ENCODE measurements at regions not wholly inside any gene's neighbourhood (a gene's known extent, or its start where the extent isn't known, plus 50 kb on each side); places are given as distances from the start of the nearest gene placed in this dataset.

DNA sequence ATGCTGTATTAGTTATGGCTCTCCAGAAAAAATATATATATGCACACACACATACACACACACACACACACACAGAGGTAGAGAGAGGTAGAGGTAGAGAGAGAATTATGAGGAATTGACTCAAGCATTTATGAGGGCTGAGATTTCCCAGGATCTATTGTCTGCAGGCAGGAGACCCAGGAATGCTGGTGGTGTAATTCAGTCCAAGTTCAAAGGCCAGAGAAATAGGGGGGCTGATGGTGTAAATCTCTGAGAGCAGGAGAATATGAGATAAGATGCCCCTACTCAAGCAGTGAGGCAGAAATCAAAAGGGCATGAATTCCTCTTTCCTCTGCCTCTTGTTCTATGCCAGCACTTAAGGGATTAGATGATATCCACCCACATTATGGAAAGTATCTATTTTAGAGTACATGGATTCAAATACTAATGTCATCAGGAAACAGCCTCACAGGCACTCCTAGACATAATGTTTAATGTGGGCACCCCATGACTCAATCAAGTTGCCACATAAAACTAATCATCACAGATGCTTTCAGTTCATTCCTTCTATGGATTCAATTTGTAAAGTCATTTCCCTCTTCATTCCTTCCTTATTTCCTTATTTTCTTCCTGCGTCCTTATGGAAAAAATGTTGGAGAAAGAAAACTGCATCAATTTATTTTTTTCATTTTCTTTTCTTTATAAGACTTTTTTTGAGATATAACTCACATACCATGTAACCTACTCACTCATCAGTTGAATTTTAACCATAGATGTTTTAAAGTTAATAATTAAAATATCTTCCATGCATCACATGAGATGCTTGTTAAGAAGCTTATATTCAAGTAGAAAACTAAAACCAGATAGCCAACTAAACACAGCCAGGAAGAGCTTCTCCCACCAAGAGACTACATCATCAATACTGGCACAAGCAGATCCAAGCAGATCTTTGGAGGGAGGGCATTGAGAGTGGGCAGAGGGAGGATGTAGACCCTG lies 406.2 kb downstream of the MBD2 start:
- no peak for DNase-seq (ENCODE audit: low read depth in 3 of 3)

DNA sequence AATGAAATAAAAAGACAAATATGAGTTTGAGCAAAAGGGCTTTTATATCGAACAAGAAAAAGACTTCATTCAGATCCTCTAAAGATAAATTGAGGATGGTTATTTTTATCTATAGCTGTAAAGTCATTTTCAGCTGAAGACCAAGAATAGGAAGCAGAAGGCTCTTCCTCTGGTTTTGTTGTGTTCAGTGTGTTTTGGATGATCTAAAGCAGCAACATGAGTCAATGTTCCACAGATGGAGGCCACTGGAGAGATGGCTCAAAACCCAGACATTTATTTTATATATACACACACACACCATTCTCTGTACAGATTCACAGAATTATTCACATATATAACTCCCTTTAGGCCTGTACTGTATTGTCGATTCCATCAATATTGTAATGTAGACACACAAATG lies 424.3 kb downstream of the MBD2 start:
- DNase-seq (ENCODE audit: low read depth in 3 of 3) = no peak

DNA sequence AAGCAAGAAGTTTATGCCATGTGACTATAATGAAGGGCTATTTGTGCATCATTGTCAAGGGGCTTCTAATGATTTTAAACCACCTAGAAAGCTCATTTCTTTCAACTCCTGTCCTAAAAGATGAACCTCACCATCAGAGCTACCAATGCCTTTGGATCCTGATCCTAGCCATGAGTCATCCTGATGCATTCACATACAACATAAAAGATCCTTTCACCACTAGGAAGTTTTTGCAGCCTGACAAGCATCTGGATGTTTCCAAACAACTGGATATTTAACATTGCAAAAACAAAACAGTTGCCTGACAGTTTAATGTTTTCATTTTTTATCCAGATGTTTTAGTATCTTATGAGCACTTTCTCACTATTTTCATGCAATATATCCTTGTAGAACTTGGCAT lies 425.3 kb downstream of the MBD2 start:
- no peak for DNase-seq (ENCODE audit: low read depth in 3 of 3)

DNA sequence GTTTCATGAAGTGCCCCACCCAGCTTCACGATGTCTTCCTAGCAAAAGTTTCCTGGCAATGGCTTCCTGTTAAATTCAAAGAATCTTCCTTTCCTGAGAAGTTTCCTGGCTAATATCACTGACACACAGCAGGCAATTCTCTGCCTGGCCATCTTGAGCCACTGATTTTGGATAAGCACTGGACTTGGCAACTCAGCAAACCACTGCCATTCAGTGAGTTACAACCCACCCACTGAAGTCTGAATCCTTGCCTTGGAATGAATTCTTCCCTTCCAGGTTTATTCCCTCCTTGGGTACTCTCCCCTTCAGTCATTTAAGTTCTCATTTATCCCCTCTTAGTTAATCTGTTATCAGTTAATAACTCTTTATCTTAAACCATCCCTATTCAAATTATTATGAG lies 426.0 kb downstream of the MBD2 start:
- no peak for DNase-seq (ENCODE audit: low read depth in 3 of 3)

DNA sequence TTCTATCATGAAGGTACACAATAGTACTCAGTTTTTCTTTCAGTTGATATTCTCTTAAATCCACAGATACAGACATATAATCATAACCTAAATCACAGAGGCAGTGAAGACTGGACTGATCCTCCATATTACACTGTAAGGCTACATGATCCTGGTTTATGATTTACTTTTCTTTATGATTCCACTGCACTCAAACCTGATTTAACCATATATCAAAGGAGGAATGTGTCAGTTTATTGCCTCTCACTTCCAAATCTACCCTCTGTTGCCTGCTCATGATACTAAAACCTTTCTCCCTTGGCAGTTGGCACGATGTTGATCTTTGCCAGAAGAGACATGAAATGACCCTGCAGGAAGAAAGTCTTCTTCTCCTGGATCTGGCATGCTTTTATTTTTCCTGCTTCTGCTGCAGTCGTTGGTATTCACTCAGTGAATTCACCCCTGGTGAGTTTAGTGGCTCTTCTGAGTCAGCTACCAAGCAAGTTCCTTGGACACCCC lies 426.4 kb downstream of the MBD2 start:
- no peak for DNase-seq (ENCODE audit: low read depth in 3 of 3)

DNA sequence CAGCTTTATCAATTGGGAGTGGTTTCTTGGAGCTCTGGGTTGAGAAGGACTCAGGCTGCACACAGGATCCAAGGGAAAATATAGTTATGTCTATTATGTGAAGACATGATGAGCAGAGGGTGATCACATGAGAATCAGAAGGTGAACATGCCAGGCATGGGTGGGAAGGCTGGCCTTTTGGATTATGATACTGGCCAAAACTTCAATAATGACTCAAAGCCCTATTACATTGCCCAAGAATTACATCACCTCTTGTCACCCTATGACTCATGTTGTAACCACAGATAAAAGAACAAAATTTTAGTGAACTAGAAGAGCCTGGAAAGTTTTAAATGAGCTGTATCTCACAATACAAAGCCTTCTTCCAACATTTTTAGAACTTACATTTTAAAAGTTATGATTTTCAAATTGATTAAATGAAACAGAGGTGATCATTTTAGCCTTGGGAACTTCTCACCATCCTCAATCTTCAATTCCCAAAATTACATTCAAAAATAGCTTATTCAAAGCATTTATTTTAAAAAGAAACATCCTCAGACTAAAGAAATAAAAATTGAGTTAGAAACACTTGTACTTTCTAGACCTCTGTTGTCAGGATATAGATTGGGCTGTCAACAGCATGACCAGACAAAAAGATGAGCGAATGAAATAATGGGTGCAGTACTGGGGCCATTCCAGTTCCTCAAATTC lies 428.3 kb downstream of the MBD2 start:
- no peak for DNase-seq (ENCODE audit: low read depth in 3 of 3)

DNA sequence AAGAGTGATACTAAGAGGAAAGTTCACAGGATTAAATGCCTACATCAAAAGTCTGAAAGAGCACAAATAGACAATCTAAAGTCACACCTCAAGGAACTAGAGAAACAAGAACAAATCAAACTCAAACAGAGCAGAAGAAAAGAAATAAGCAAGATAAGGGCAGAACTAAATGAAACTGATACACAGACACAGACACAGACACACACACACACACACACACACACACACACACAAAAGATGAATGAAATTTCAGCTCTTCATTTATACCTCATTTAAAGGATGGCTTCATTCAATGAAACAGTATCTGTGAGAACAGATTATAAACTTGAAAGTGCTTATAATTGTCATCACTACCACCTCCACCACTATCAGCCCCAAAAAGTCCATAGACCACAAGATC lies 428.9 kb downstream of the MBD2 start:
- DNase-seq (ENCODE audit: low read depth in 3 of 3) = no peak

DNA sequence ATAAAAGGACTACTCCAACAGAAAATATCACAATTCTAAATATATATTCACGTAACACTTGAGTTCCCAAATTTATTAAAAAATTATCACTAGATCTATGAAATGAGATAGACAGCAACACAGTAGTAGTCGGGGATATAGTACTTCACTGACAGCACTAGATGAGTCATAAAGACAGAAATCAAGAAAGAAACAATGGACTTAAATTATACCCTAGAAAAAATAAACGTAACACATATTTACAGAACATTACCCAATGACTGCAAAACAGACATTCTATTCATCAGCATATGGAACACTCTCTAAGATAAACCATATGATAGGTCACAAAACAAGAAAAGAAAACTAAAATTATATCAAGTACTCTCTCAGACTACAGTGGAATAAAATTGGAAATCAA lies 429.4 kb downstream of the MBD2 start:
- DNase-seq (ENCODE audit: low read depth in 3 of 3) = no peak

DNA sequence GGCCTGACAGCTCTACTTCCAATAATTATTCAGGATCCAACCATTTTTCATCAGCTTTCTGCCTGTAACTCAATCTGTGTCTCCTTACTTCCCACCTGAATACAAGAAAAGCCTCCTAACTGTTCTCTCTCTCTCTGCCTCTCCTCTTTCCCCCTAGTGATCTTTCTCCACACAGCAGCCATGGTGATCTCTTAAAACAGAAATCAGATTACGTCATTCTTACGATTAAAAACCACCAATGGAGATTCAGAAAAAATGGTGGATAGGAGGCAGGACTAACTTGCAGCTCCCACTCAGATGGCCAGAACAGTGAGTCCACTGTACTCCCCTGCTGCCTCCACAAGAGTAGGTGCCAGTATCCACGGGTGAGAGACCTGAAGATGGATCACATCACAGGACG lies 431.7 kb downstream of the MBD2 start:
- DNase-seq (ENCODE audit: low read depth in 3 of 3) = no peak

DNA sequence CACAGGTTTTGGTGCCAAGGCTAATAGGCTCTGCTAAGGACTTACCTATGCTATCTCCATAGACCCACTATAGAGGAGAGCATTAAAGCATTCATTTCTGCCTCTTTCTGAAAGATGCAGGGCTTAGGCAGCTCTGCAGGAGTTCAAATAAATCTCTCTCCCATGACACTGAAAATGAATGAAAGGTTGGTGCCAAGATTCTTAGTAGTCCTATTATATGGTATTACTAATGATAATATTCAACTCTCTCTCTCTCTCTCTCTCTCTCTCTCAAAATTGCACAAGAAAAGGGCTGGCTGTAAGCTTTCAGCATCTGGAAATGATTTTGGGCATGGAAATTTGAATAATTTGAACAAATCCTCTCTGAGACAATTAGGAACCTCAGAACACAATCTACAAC lies 433.7 kb downstream of the MBD2 start:
- DNase-seq (ENCODE audit: low read depth in 3 of 3) = no peak

DNA sequence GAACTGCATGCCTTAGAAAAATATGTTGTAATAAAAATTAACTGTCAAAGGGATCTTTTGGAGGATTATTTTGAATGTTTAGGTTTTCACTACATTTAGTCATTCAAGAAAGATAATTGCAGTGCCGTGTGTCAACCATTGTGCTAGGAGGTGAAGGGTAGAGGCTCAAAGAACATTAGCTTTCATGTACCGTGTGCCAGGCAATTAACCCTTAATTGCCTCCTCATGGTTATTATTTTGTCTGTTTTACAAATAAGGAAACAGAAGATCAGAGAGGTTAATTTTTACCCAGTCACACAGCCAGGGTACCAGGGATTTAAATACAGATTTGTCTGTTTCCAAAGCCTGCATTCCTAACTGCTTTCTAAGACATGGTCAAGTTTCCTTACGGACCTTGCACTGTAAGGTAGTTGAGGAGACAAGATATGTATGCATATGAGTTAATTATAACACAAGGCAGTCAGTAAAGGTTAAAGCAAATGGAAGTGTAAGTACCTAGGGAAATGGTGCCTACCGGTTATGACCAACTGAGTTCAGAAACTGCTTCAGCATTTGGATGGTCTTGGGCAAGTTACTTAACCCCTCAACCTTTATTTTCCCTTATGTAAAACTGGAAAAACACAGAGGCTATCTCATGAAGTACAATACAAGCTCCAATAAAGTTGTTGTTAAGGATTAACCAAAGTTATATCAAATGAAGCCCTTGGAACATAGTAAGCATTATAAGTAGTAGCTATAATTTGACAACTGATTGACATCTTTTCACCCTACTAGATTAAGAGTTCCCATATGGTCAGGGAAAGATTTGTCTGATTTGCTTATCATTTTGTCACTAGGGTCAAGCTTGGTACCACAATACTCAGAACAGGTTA lies 434.9 kb downstream of the MBD2 start:
- no peak for DNase-seq (ENCODE audit: low read depth in 3 of 3)

DNA sequence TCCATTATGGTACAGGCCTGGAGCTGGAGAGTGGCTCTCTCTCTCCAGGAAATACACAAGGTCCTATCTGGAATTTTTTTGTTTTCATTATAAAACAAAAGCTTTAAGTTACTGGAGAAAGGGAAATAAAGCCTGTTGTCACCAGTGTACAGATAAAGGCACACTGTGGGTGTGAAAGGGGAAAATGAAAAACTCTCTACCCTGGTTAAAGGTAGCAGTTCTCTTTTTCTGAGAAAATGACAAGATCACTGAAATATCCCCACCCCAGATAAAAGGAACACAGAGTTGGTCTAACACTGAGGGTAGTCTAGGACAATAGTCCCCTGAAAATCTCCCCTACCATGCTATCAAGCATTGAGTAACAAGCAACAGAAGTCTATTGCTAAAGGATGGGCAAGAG lies 438.7 kb downstream of the MBD2 start:
- no peak for DNase-seq (ENCODE audit: low read depth in 3 of 3)

DNA sequence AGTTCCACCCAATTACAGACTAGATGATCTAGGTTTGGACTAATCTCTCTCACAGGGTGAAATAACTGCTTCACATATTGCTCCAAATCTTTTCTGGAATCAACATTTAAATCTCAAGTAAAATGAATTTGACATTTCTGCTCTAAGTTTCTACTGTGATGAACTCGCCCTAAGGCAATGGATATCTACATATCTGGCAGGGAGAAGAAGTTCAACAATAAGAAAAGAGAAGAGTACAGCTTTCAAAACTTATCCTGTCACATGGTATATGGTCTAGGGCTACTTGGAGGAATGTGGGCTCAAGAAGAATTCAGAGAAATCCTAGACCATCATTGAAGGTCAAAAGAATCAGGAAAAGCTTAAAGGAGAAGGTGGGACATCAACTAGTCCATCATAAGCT lies 440.2 kb downstream of the MBD2 start:
- no peak for DNase-seq (ENCODE audit: low read depth in 3 of 3)

DNA sequence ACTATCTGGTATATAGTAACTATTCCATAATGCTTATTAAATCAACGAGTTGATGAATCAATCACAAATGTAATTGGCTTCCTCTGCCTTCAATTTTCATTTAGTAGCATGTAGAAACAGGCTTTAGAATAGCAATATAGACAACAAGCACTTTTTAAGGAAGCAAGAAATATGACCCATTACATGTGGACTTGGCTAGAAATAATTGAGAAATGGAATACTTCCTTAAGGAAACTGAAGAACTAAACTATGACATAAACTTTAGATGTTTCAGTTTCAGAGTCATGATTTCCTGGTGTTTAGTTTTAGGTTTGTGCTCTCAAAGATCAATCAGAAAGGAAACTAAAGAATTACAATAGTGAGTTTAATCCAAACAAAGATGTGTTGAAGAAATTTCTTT lies 443.8 kb downstream of the MBD2 start:
- no peak for DNase-seq (ENCODE audit: low read depth in 3 of 3)

DNA sequence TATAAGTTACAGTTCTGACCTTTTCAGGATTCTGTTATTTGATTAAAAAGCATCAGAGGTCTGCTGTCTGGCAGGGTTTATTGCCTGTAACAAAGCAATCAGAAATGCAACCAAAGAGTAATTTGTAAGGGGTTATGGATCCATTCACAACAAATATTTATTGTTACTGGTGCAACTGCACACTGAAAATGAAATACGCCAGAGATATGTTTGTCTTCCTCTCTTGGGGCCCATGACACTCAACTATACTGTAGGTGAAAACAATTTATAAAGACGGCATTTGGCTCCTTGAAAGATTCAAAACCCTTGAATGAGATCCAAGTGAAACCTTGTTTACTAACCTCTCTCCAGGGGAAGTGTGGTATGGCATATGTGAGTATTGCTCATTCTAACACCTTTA lies 452.2 kb downstream of the MBD2 start:
- DNase-seq (ENCODE audit: low read depth in 3 of 3) = no peak

DNA sequence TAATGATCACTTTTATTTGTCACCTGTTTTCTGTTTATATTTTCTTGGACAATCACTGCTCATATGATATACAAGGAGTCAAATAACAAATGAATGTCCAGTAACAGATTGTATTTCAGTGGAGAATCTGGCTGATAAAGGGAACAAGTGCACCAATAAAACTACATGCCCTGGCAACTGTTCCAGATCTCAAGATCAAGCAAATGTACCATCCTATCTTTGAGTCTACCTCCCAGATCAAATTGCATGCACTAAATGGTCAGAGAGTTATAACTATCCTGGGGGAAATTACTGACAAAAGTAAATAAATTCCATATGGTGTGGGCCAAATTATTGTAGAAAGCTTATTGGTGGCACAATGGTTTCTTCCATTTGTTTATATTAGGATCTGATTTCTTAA lies 452.8 kb downstream of the MBD2 start:
- DNase-seq (ENCODE audit: low read depth in 3 of 3) = no peak

DNA sequence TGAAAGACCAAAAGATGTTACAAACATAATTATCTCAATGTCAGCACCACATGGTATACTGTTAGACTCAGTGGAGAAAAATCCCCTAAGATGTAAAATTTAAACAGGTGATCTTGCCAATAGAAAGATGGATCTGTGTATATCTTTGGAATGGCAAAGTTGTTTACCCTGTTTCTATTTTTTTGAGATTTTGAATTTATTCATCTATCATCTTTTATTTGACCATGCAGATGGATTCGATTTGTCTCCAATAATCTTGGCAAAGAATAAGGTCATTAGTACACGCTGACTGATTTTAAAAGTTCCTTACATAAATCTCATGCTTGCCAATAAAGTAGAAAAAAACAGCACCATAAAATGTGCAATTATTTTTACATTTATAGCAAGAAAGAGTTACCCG lies 459.3 kb downstream of the MBD2 start:
- DNase-seq (ENCODE audit: low read depth in 3 of 3) = no peak

DNA sequence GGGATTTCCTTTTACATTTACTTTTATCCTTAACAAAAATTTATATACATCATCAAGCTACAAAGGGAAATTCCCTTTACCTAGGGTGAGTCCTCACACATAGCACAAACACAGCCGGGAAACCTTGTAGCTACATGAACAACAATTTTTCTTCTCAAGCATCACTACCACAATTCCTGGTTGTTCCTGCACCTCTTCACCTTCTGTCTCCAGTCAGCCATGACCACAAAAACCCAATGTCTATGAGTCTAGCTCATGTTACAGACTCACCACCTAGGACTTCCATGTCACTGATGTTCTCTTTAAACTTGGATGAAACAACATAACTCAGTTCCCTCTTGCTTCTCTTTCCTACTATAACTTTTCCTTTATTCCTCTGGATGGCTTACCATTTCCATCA lies 460.4 kb downstream of the MBD2 start:
- no peak for DNase-seq (ENCODE audit: low read depth in 3 of 3)

DNA sequence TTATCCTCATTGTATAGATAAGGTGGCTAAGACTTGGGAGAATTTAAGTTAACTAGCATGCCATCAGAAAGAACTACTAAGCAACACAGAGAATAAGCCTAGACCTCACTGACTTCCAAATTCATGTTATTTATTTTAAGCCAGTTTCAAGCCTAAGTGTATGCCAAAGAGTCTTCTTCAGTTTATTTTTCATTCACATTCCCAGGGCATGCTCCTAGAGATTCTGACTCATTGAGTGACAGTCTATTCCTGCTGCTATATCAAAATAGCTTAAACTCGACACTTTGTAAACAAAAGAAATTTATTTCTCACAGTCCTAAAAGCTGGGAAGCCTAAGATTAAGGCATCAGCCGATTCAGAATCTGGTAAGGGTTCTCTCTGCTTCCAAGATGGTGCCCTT lies 467.1 kb downstream of the MBD2 start:
- no peak for DNase-seq (ENCODE audit: low read depth in 3 of 3)

DNA sequence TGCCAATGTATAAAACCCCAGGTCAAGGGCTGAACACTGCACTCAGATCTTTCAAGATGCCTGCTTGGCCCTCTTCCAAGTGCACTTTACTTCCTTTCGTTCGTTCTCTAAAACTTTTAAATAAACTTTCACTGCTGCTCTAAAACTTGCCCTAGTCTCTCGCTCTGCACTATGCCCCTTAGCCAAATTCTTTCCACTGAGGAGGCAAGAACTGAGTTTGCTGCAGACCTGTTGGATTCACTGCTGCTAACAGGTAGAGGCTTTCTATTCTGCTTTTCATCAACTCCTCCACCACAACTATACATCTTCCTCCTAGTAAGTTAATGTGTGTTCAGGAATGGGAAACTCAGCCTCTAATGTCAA lies 467.9 kb downstream of the MBD2 start:
- no peak for DNase-seq (ENCODE audit: low read depth in 3 of 3)

DNA sequence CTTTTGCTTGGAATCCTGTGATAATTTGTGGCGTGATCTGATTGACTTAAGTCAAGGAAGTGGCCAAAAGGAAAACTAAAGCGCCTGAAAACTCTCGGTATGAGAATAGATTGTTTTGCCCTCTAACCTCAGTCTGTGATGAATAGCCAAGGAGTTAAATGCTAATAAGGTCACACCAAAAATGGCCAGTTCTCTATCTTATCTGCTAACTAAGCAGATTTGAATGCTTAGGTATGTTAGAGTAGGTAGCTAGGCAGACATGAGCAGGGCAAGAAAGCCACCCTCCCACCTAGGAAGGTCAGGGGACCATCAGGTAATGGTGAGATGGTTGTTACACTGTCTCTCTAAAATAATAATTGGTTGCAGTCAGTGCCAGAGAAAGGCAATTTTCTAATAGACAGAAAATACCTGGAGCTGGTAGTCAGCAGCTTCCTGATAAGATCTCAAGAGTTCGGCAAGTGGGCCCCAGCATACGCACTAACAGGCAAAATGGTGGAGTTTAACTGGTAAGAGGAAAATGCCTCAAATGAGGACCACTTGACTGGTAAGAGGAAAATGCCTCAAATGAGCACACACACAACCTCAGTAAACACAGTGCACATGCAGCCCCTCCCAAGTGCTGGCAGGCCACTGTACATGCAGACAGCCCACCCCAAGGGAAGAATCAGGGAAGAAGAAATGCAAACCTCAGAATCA lies 468.4 kb downstream of the MBD2 start:
- DNase-seq (ENCODE audit: low read depth in 3 of 3) = no peak

DNA sequence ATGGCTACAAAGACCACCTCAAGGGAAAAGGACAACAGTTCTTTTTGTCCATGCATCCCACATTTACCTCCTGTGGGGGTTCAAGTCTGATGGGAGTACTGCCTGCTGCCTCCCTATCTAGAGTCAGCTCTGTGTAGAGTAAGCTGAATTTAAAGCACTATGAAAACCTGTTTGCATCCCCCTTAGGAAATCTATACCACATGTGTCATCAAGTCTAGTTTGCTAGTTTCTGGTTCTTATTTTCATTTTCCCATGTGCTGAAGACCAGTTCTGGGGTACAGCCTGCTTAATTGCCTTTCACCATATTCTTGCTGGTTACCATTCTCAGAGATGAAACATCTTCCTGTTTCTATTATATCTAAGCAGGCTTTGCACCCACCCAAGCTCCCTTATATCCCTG lies 470.3 kb downstream of the MBD2 start:
- no peak for DNase-seq (ENCODE audit: low read depth in 3 of 3)

All from stimulated activated CD4-positive, alpha-beta T cell treated with anti-CD3 and anti-CD28 coated beads, TNF-alpha, amount 100 ng/mL, for 48 hours (primary cell).